Left lung (tissue), 4 donors: ENCODE measurements at regions not wholly inside any gene's neighbourhood (a gene's known extent, or its start where the extent isn't known, plus 50 kb on each side); places are given as distances from the start of the nearest gene placed in this dataset.
A peak's percentile ranks its signal among the peaks of the same experiment; 100 is the strongest.

Experiments used
- ATAC-seq: fragments of 200-7000 bp; cut with Tn5 transposase; one replicate; pipeline ENCODE4 v1.9.1; 2020; ENCODE audit warnings: moderate library complexity
- DNase-seq, 4 donors: peaks; one replicate each; pipeline ENCODE4 v3.0.0-alpha.2; 2013 to 2020
- H3K27ac ChIP-seq, 2 donors: fragments of 200-600 bp; sonication (generic) in 1 of 2; one replicate each; pipeline versions ENCODE4 v1.5.0 to v1.8.0; 2020 to 2021
- H3K27me3 ChIP-seq, 2 donors: fragments of 200-600 bp; sonication (generic) in 1 of 2; one replicate each; pipeline versions ENCODE4 v1.5.0 to v1.8.0; 2020 to 2021
- H3K36me3 ChIP-seq, 2 donors: fragments of 200-600 bp; sonication (generic) in 1 of 2; one replicate each; pipeline versions ENCODE4 v1.5.0 to v1.8.0; 2020 to 2021
- H3K4me1 ChIP-seq, 2 donors: fragments of 200-600 bp; one replicate each; pipeline ENCODE4 v1.8.0; 2021
- H3K4me3 ChIP-seq, 2 donors: fragments of 200-600 bp; sonication (generic) in 1 of 2; one replicate each; pipeline versions ENCODE4 v1.5.0 to v1.8.0; 2020 to 2021; ENCODE audit warnings: mild to moderate bottlenecking in 1 of 2
- H3K9me3 ChIP-seq, 2 donors: fragments of 200-600 bp; sonication (generic) in 1 of 2; one replicate each; pipeline versions ENCODE4 v1.5.0 to v1.8.0; 2020 to 2021
- CTCF ChIP-seq, 2 donors: fragments of 200-600 bp; sonication (generic) in 1 of 2; IDR thresholded peaks; one replicate each; pipeline versions ENCODE4 v1.5.0 to v1.8.0; 2021; ENCODE audit warnings: antibody characterized with exemption in 2 of 2
- intact Hi-C, 2 donors: fragments of 100-400 bp; cut with DNase I; formaldehyde crosslinking; loops; one replicate each; pipeline versions ENCODE4 v1.11.2 to v1.14.2; 2022
- donor health status: DM: no; HTN: yes; CAD: no.
- donor health status: DM: no; HTN: no; CAD: no.

GRCh38 chr1:172946814-172947507 lies 103.8 kb downstream of the TNFSF18 start:
- no peaks in the 10 kb centered on the region for H3K27me3 ChIP-seq
- intact Hi-C loops, result no loop called here
- H3K4me1 ChIP-seq, result peaks cover 0 to 6% of the 10 kb centered on the region in 2 donors
- TF ChIP-seq CTCF (IDR thresholded peaks at IDR 0.05), result no peak
- ATAC-seq (no peak), DNase-seq (no peak)
- H3K36me3 ChIP-seq, result no peaks in the 10 kb centered on the region
- H3K4me3 ChIP-seq, result no peak overlapping the region
- peaks cover 0 to 4% of the 10 kb centered on the region in 2 donors for H3K9me3 ChIP-seq
- no peak overlapping the region for H3K27ac ChIP-seq

GRCh38 chr1:172948457-172948856 lies 102.3 kb downstream of the TNFSF18 start:
- H3K4me3 ChIP-seq, result no peak overlapping the region
- ATAC-seq (no peak), DNase-seq (no peak)
- TF ChIP-seq CTCF (IDR thresholded peaks at IDR 0.05), result no peak
- no peaks in the 10 kb centered on the region for H3K27me3 ChIP-seq
- H3K27ac ChIP-seq, result no peak overlapping the region
- no peaks in the 10 kb centered on the region for H3K36me3 ChIP-seq
- H3K4me1 ChIP-seq, result peaks cover 0 to 6% of the 10 kb centered on the region in 2 donors
- H3K9me3 ChIP-seq, result no peaks in the 10 kb centered on the region
- intact Hi-C loops, result no loop called here

- Histone ChIP-seq H3K9me3 (no peaks in the 10 kb centered on the region), H3K27me3 (no peaks in the 10 kb centered on the region), H3K27ac (no peak overlapping the region), H3K4me1 (peaks cover 0 to 6% of the 10 kb centered on the region in 2 donors), H3K4me3 (no peak overlapping the region), H3K36me3 (no peaks in the 10 kb centered on the region)
- intact Hi-C loops, result no loop called here
- DNase-seq (no peak), ATAC-seq (no peak)
- TF ChIP-seq CTCF (IDR thresholded peaks at IDR 0.05), result no peak
Observed at GRCh38 chr1:172949096-172949495, 101.6 kb downstream of the TNFSF18 start.

GRCh38 chr1:172950528-172950927 lies 100.2 kb downstream of the TNFSF18 start:
- no peak overlapping the region for H3K4me3 ChIP-seq
- no peak for DNase-seq
- intact Hi-C loops, result no loop called here
- no peaks in the 10 kb centered on the region for H3K36me3 ChIP-seq
- TF ChIP-seq CTCF (IDR thresholded peaks at IDR 0.05), result no peak
- H3K27ac ChIP-seq, result no peak overlapping the region
- ATAC-seq, result no peak
- H3K4me1 ChIP-seq, result peaks cover 0 to 6% of the 10 kb centered on the region in 2 donors
- H3K27me3 ChIP-seq, result no peaks in the 10 kb centered on the region
- H3K9me3 ChIP-seq, result no peaks in the 10 kb centered on the region

GRCh38 chr1:172951730-172952365 lies 98.9 kb downstream of the TNFSF18 start:
- H3K4me3 ChIP-seq, result no peak overlapping the region
- ATAC-seq, result peak; percentile 19
- peak in 2 of 4 donors; percentile 61 to 84 for DNase-seq

More at GRCh38 chr1:172951730-172952365, 98.9 kb downstream of the TNFSF18 start:
- TF ChIP-seq CTCF (IDR thresholded peaks at IDR 0.05), result no peak
- Histone ChIP-seq H3K9me3 (no peaks in the 10 kb centered on the region), H3K4me1 (peaks cover 0 to 4% of the 10 kb centered on the region in 2 donors), H3K27ac (no peak overlapping the region), H3K36me3 (no peaks in the 10 kb centered on the region), H3K27me3 (no peaks in the 10 kb centered on the region)
- intact Hi-C loops, result no loop called here
